GM18520 (cell line): ENCODE measurements at regions not wholly inside any gene's neighbourhood (a gene's known extent, or its start where the extent isn't known, plus 50 kb on each side); places are given as distances from the start of the nearest gene placed in this dataset.

Experiments
- ATAC-seq: cut with Tn5 transposase; IDR thresholded peaks from one replicate; pipeline ENCODE4 v1.9.1; 2021; ENCODE audit not compliant: unreplicated experiment

- no peak for ATAC-seq
These were observed 356.8 kb upstream of the ARID1B start for GRCh38 chr6:156420172-156420993.

GRCh38 chr6:156419594-156419993 is 357.6 kb upstream of the ARID1B start:
- ATAC-seq, result no peak

GRCh38 chr6:156418253-156418652 is 358.9 kb upstream of the ARID1B start:
- ATAC-seq, result no peak

- no peak for ATAC-seq
These were observed 360.8 kb upstream of the ARID1B start for GRCh38 chr6:156416391-156416790.

- no peak for ATAC-seq
These were observed 364.0 kb upstream of the ARID1B start for GRCh38 chr6:156413154-156413553.

GRCh38 chr6:156410649-156411048 is 366.5 kb upstream of the ARID1B start:
- no peak for ATAC-seq

- no peak for ATAC-seq
These were observed 368.5 kb upstream of the ARID1B start for GRCh38 chr6:156408655-156409054.

GRCh38 chr6:156407334-156407733 is 369.8 kb upstream of the ARID1B start:
- no peak for ATAC-seq

GRCh38 chr6:156406688-156407087 is 370.5 kb upstream of the ARID1B start:
- no peak for ATAC-seq

GRCh38 chr6:156406099-156406498 is 371.1 kb upstream of the ARID1B start:
- ATAC-seq, result no peak

GRCh38 chr6:156402628-156403027 is 374.6 kb upstream of the ARID1B start:
- no peak for ATAC-seq

GRCh38 chr6:156402227-156402626 is 375.0 kb upstream of the ARID1B start:
- no peak for ATAC-seq

GRCh38 chr6:156400487-156400886 is 376.7 kb upstream of the ARID1B start:
- no peak for ATAC-seq

- ATAC-seq, result no peak
These were observed 378.2 kb upstream of the ARID1B start for GRCh38 chr6:156398966-156399365.

- ATAC-seq, result no peak
These were observed 378.8 kb upstream of the ARID1B start for GRCh38 chr6:156398371-156398770.

- ATAC-seq, result no peak
These were observed 380.3 kb upstream of the ARID1B start for GRCh38 chr6:156396791-156397418.

GRCh38 chr6:156396068-156396771 is 381.0 kb upstream of the ARID1B start:
- ATAC-seq, result peak; percentile 64

- ATAC-seq, result no peak
These were observed 381.9 kb upstream of the ARID1B start for GRCh38 chr6:156395276-156395675.

GRCh38 chr6:156392648-156393047 is 384.5 kb upstream of the ARID1B start:
- ATAC-seq, result no peak

GRCh38 chr6:156391977-156392376 is 385.2 kb upstream of the ARID1B start:
- no peak for ATAC-seq

- no peak for ATAC-seq
These were observed 386.0 kb upstream of the ARID1B start for GRCh38 chr6:156391061-156391672.
